ENCODE measurements at regions not wholly inside any gene's neighbourhood (a gene's known extent, or its start where the extent isn't known, plus 50 kb on each side); places are given as distances from the start of the nearest gene placed in this dataset.

- ATAC-seq (no peak), FAIRE-seq (no peak), DNase-seq (ENCODE audit: low read depth in 1 of 2, low spot score in 1 of 2) (no peak)
- ChIA-PET CTCF (no interaction called here), POLR2A (no interaction called here)
- no peak overlapping the region for H3K4me2 ChIP-seq
- H3K27ac ChIP-seq: no peak overlapping the region
- no peaks in the 10 kb centered on the region for H3K4me1 ChIP-seq
- H3K4me3 ChIP-seq: no peak overlapping the region
- 0% methylated on average over 1 of the region's 1 CpG for WGBS (ENCODE audit: missing lambda C conversion rate)
- no peaks in the 10 kb centered on the region for H3K9me3 ChIP-seq
- TF ChIP-seq HOXB13 (CRISPR knock-in tag; IDR thresholded peaks at IDR 0.05; ENCODE audit: low read depth) (no peak), MYC (IDR thresholded peaks at IDR 0.05; ENCODE audit: borderline replicate concordance, low read length) (no peak), ZNF302 (CRISPR knock-in tag; IDR thresholded peaks at IDR 0.05) (no peak), CEBPB (IDR thresholded peaks at IDR 0.05) (no peak), EP300 (IDR thresholded peaks at IDR 0.05) (no peak), HDAC2 (IDR thresholded peaks at IDR 0.05) (no peak), ELK1 (IDR thresholded peaks at IDR 0.05; ENCODE audit: low read depth, low read length) (no peak), POLR2AphosphoS2 (conservative IDR thresholded peaks at IDR 0.05; ENCODE audit: low read length) (no peak), TFCP2L1 (CRISPR knock-in tag; IDR thresholded peaks at IDR 0.05) (no peak), JUNB (IDR thresholded peaks at IDR 0.05) (no peak)
These were observed 1081.4 kb upstream of the LRFN5 start for GRCh38 chr14:40525314-40525713.

GRCh38 chr14:40523123-40523522, 1083.6 kb upstream of the LRFN5 start:
- no peaks in the 10 kb centered on the region for H3K4me1 ChIP-seq
- DNase-seq (ENCODE audit: low read depth in 1 of 2, low spot score in 1 of 2) (no peak), ATAC-seq (no peak), FAIRE-seq (peak; percentile 7)
- H3K4me3 ChIP-seq: no peak overlapping the region
- H3K4me2 ChIP-seq: no peak overlapping the region
- no peak overlapping the region for H3K27ac ChIP-seq
- POLR2A ChIA-PET: no interaction called here
- no peak for TF ChIP-seq USF2 (IDR thresholded peaks at IDR 0.05)
- TF ChIP-seq CBX2 (IDR thresholded peaks at IDR 0.05; ENCODE audit: borderline replicate concordance, low read depth): no peak
- no peak for TF ChIP-seq TP53 (CRISPR knock-in tag; IDR thresholded peaks at IDR 0.05)
- no peak for TF ChIP-seq RCOR1 (IDR thresholded peaks at IDR 0.05; ENCODE audit: low read depth, low read length)
- CTCF ChIA-PET: no interaction called here
- no peaks in the 10 kb centered on the region for H3K9me3 ChIP-seq

GRCh38 chr14:40494483-40494882, 1062.2 kb upstream of the FBXO33 start:
- H3K9me3 ChIP-seq: no peaks in the 10 kb centered on the region
- no peak for DNase-seq (ENCODE audit: low read depth in 1 of 2, low spot score in 1 of 2)
- ChIA-PET POLR2A (no interaction called here), CTCF (interaction anchor here (0.6 kb wide), 1 partner anchor 952 kb away, joined by 3 read pairs; no protein-coding TSS in a partner anchor)
- no peak overlapping the region for H3K27ac ChIP-seq
- 0% methylated on average over 3 of the region's 3 CpGs for WGBS (ENCODE audit: missing lambda C conversion rate)
- H3K4me1 ChIP-seq: no peaks in the 10 kb centered on the region
- TF ChIP-seq ELK1 (IDR thresholded peaks at IDR 0.05; ENCODE audit: low read depth, low read length) (no peak), POLR2AphosphoS2 (conservative IDR thresholded peaks at IDR 0.05; ENCODE audit: low read length) (no peak), CHD4 (IDR thresholded peaks at IDR 0.05; ENCODE audit: borderline replicate concordance) (no peak), MYC (IDR thresholded peaks at IDR 0.05; ENCODE audit: borderline replicate concordance, low read length) (no peak), JUNB (IDR thresholded peaks at IDR 0.05) (no peak), ATOH8 (CRISPR knock-in tag; IDR thresholded peaks at IDR 0.05; ENCODE audit: low read depth) (no peak), FOSL2 (IDR thresholded peaks at IDR 0.05) (no peak), FOSL2 (CRISPR knock-in tag; IDR thresholded peaks at IDR 0.05) (no peak), KDM5A (IDR thresholded peaks at IDR 0.05) (no peak), PBX3 (IDR thresholded peaks at IDR 0.05) (no peak)
- no peak for ATAC-seq
- no peak overlapping the region for H3K4me3 ChIP-seq
- no peak for FAIRE-seq
- H3K4me2 ChIP-seq: no peak overlapping the region

Measured in A549 (cell line).